Natural killer cell (primary cell): ENCODE measurements at regions not wholly inside any gene's neighbourhood (a gene's known extent, or its start where the extent isn't known, plus 50 kb on each side); places are given as distances from the start of the nearest gene placed in this dataset.

Experiments
- ATAC-seq, 3 donors: fragments of 150-1000 bp in 2 of 3; fragments of 200-7000 bp in 1 of 3; cut with Tn5 transposase; 1 replicate in 1 of 3; 2 replicates in 2 of 3; pipeline ENCODE4 v1.10.0; 2021; ENCODE audit warnings: mild to moderate bottlenecking in 2 of 3, moderate library complexity in 2 of 3
- DNase-seq, 2 donors: peaks; one replicate each; pipeline versions ENCODE4 v3.0.0 to v3.0.0-alpha.2; 2013 to 2021; ENCODE audit warnings: mixed read lengths in 1 of 2
- H3K27ac ChIP-seq: one replicate; pipeline ENCODE4 v1.5.1; 2013; ENCODE audit warnings: mild to moderate bottlenecking, low read length
- H3K27me3 ChIP-seq: one replicate; pipeline ENCODE4 v1.6.1; 2013; ENCODE audit warnings: low read length; ENCODE audit not compliant: control insufficient read depth, insufficient read depth
- H3K36me3 ChIP-seq: one replicate; pipeline ENCODE4 v1.6.1; 2013; ENCODE audit warnings: low read length; ENCODE audit not compliant: control insufficient read depth, insufficient read depth
- H3K4me1 ChIP-seq: one replicate; pipeline ENCODE4 v1.6.1; 2013; ENCODE audit warnings: low read length; ENCODE audit not compliant: control insufficient read depth, insufficient read depth
- H3K4me3 ChIP-seq: one replicate; pipeline ENCODE4 v1.5.1; 2013; ENCODE audit warnings: low read length
- H3K9me3 ChIP-seq: one replicate; pipeline ENCODE4 v1.6.1; 2013; ENCODE audit warnings: low read length; ENCODE audit not compliant: control insufficient read depth, insufficient read depth
- H3K27ac Mint-ChIP-seq, 2 donors: one replicate each; pipeline ENCODE4 v1.8.0; 2022; ENCODE audit warnings: mild to moderate bottlenecking in 2 of 2, mixed read lengths in 2 of 2, moderate library complexity in 1 of 2
- H3K27me3 Mint-ChIP-seq, 2 donors: one replicate each; pipeline ENCODE4 v1.8.0; 2022; ENCODE audit warnings: low read depth in 2 of 2, mixed read lengths in 2 of 2
- H3K36me3 Mint-ChIP-seq: one replicate; pipeline ENCODE4 v1.8.0; 2022; ENCODE audit warnings: mixed read lengths
- H3K4me1 Mint-ChIP-seq, 2 donors: one replicate each; pipeline ENCODE4 v1.8.0; 2022; ENCODE audit warnings: mixed read lengths in 2 of 2
- H3K4me3 Mint-ChIP-seq: one replicate; pipeline ENCODE4 v1.8.0; 2022; ENCODE audit warnings: mild to moderate bottlenecking, moderate library complexity, mixed read lengths
- H3K9me3 Mint-ChIP-seq, 2 donors: one replicate each; pipeline ENCODE4 v1.8.0; 2022; ENCODE audit warnings: mixed read lengths in 2 of 2
- CTCF ChIP-seq: fragments of 200-600 bp; IDR thresholded peaks from one replicate; pipeline ENCODE4 v1.8.0; 2022; ENCODE audit warnings: antibody characterized with exemption
- WGBS: methylation state at CpG from one replicate; pipeline ENCODE4 v1.1.7; 2013; ENCODE audit warnings: missing lambda C conversion rate; ENCODE audit not compliant: insufficient coverage; 5-methylcytosine and 5-hydroxymethylcytosine counted together
- intact Hi-C: fragments of 100-400 bp; cut with micrococcal nuclease; formaldehyde crosslinking; loops from one replicate; pipeline ENCODE4 v1.14.2; 2022

GRCh38 chr14:53865711-53866110 lies 90.9 kb downstream of the BMP4 start:
- H3K9me3 ChIP-seq = no peaks in the 10 kb centered on the region
- H3K4me3 ChIP-seq = no peak overlapping the region
- H3K27ac Mint-ChIP-seq = no peak overlapping the region
- intact Hi-C loops = no loop called here
- ATAC-seq (no peak), DNase-seq (no peak)
- no peaks in the 10 kb centered on the region for H3K4me1 ChIP-seq
- H3K9me3 Mint-ChIP-seq = peaks cover 2 to 10% of the 10 kb centered on the region in 2 donors
- no peak overlapping the region for H3K27ac ChIP-seq
- H3K4me3 Mint-ChIP-seq = no peak overlapping the region
- no peaks in the 10 kb centered on the region for H3K27me3 Mint-ChIP-seq
- 80% methylated on average over 2 of the region's 2 CpGs for WGBS
- no peaks in the 10 kb centered on the region for H3K27me3 ChIP-seq
- no peaks in the 10 kb centered on the region for H3K36me3 ChIP-seq
- TF ChIP-seq CTCF = no peak
- no peaks in the 10 kb centered on the region for H3K4me1 Mint-ChIP-seq
- no peaks in the 10 kb centered on the region for H3K36me3 Mint-ChIP-seq

- TF ChIP-seq CTCF = no peak
- WGBS = 83% methylated on average over 5 of the region's 5 CpGs
- Mint-ChIP-seq H3K27me3 (no peaks in the 10 kb centered on the region), H3K9me3 (peaks cover 0 to 8% of the 10 kb centered on the region in 2 donors), H3K27ac (no peak overlapping the region), H3K4me3 (no peak overlapping the region), H3K36me3 (no peaks in the 10 kb centered on the region), H3K4me1 (no peaks in the 10 kb centered on the region)
- Histone ChIP-seq H3K27me3 (no peaks in the 10 kb centered on the region), H3K4me3 (no peak overlapping the region), H3K4me1 (no peaks in the 10 kb centered on the region), H3K36me3 (no peaks in the 10 kb centered on the region), H3K27ac (no peak overlapping the region), H3K9me3 (no peaks in the 10 kb centered on the region)
- DNase-seq (no peak), ATAC-seq (no peak)
- intact Hi-C loops = no loop called here
Observed at GRCh38 chr14:53861781-53862180, 94.8 kb downstream of the BMP4 start.

DNA sequence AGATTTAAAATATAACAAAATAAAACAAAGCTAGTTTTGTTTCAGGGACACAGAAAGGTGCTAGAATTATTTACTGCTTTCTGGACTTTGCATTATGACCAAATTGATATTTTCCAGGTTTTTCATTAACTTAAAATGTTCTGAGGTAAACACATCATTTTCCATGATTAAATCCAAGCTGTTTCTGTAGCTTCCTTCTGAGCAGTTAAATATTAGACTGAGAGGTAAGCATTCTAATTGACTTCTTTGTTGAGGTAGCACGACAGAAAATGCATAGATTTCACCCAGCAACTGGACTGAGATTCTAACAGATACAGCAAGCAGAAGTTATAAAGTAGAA lies 98.3 kb downstream of the BMP4 start:
- no peaks in the 10 kb centered on the region for H3K27me3 ChIP-seq
- peaks cover 2 to 5% of the 10 kb centered on the region in 2 donors for H3K9me3 Mint-ChIP-seq
- ATAC-seq (no peak), DNase-seq (no peak)
- no peak overlapping the region for H3K27ac ChIP-seq
- TF ChIP-seq CTCF = no peak
- no peaks in the 10 kb centered on the region for H3K9me3 ChIP-seq
- H3K4me1 Mint-ChIP-seq = no peaks in the 10 kb centered on the region
- intact Hi-C loops = no loop called here
- H3K4me1 ChIP-seq = no peaks in the 10 kb centered on the region
- 100% methylated on average over 1 of the region's 1 CpG for WGBS
- H3K36me3 ChIP-seq = no peaks in the 10 kb centered on the region
- H3K27ac Mint-ChIP-seq = no peak overlapping the region
- H3K27me3 Mint-ChIP-seq = no peaks in the 10 kb centered on the region
- H3K4me3 Mint-ChIP-seq = no peak overlapping the region
- H3K36me3 Mint-ChIP-seq = no peaks in the 10 kb centered on the region
- H3K4me3 ChIP-seq = no peak overlapping the region

GRCh38 chr14:53857625-53858344 lies 98.8 kb downstream of the BMP4 start:
- no peak overlapping the region for H3K4me3 Mint-ChIP-seq
- Histone ChIP-seq H3K4me3 (no peak overlapping the region), H3K27me3 (no peaks in the 10 kb centered on the region), H3K4me1 (no peaks in the 10 kb centered on the region), H3K27ac (no peak overlapping the region), H3K36me3 (no peaks in the 10 kb centered on the region), H3K9me3 (no peaks in the 10 kb centered on the region)
- H3K27ac Mint-ChIP-seq = no peak overlapping the region
- H3K36me3 Mint-ChIP-seq = no peaks in the 10 kb centered on the region
- no peaks in the 10 kb centered on the region for H3K27me3 Mint-ChIP-seq
- DNase-seq (no peak), ATAC-seq (no peak)
- TF ChIP-seq CTCF = no peak
- H3K9me3 Mint-ChIP-seq = peaks cover 2 to 3% of the 10 kb centered on the region in 2 donors
- H3K4me1 Mint-ChIP-seq = no peaks in the 10 kb centered on the region
- intact Hi-C loops = no loop called here
- 73% methylated on average over 5 of the region's 5 CpGs for WGBS
